ENCODE measurements at regions not wholly inside any gene's neighbourhood (a gene's known extent, or its start where the extent isn't known, plus 50 kb on each side); places are given as distances from the start of the nearest gene placed in this dataset.

DNA sequence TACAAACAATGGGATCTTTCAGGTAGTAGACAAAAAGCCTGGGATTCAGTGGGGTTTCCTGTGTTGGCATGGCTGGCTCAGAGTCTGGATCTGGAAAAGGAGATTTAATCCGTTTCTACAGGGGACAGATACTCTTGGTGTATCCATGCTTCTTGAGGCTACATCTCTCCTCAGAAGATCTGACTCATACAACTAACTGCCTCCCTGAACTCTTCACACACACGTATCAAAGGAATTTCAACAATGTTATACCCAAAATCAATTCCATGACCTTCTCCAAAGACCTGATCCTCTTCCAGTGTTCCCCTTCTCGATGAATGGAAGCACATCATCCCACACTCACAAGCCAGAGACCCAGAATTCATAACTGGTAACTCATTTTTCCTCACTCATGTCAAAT, 435.3 kb upstream of the NBEA start:
- no peak for DNase-seq

DNA sequence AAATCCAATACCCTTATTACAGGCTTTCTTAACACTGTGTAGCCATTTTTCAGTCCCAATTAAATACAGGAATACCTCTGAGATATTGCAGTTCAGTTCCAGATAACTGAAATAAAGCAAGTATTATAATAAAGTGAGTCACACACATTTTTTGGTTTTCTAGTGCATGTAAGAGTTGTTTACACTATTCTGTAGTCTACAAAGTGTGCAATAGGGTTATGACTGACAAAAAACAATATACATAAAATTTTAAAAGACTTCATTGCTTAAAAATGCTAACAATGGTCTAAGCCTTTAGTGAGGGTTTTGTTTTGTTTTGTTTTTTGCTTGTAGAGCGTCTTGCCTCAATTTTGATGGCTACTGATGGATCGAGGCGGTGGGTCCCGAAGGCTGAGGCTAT, 434.4 kb upstream of the NBEA start:
- DNase-seq: no peak

DNA sequence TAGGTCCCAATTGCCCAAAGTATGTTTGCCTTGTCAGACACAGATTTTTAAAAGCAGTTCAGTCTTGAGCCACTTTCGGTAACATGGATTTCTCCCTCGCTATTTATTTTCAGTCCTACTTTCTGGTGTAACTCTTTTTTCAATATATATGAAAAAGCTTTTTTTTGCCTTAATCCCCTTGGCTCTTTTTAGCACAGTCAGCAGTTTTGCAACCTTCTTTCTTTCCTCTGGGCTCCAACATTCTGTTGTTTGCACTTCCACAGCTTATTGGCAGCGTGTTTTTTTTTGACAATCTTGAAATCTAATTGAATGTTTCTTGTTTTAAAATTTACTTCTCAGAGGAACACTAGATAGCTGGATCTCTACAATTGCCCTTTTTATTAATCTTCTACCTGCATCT, 429.3 kb upstream of the NBEA start:
- DNase-seq: no peak

DNA sequence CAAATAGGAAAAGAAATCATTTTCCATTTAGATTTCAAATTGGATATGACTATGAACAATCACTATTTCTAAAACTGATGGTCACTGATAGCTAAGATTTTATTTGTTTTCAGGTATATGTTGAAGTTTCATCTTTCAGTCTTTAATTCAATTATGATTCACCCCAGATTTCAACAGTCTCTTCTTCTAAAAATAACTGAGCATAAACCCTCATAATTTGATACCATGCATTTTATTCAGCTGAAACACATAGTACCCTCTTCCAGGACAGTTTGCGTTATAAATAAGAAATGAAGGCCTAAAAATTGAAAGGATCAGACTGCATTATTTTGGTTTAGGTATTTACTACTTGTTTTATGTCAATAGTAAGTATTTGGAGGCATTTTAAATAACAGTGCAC, 428.5 kb upstream of the NBEA start:
- DNase-seq: no peak

DNA sequence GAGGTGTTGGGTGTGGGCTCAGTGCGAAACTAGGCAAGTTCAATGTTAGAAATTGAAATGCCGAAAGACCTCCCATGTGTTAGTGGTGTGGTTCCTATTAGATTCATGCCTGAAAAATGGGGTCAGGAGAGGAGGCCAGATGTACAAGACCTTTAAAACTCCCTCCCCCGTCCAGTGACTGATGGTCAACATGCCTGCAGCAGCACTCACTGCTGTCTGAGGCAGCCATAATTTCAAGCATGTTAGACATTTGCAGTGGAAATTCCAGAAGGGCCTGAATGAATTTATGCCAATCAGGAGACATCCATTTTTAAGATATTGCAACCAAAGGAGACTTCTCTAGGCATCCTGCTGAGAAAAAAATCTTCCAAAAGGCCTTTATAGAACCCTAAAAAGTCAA, 426.9 kb upstream of the NBEA start:
- DNase-seq: no peak

DNA sequence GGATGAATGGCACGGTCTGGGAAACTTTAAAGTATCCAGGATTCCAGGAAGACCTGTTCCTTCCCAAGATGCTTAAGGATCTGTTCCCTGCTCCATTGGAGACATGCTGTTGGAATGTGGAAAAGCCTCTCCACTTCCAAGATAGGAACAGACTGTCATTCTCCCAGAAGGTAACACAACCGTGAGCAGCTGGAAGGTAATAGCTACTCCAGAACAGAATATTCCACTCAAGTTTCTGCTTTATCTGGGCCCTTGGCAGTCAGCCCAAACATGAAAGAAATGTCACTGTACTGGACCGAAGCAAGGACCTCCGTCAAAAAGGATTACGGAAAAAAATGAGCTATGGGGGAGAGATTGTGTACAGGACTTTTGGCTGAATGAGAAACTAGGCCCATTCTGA, 420.9 kb upstream of the NBEA start:
- DNase-seq: no peak

DNA sequence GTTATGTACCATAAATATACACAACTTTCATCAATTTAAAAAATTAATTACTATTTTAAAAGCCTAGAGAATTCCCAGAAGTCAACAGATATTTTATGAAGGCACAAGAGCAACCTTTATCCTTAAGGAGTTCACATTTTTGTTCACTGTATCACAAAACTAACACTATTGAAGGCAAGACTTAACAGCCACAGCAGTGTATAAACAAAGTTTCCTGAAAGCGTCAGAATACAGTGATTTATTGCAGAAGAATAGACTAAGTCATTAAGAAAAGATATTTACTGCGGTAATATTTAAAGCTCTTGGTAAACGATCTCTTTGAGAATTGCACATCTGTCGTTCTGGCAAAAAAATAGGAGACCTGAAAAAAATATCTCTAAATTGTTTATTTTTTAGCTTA, 419.3 kb upstream of the NBEA start:
- no peak for DNase-seq

DNA sequence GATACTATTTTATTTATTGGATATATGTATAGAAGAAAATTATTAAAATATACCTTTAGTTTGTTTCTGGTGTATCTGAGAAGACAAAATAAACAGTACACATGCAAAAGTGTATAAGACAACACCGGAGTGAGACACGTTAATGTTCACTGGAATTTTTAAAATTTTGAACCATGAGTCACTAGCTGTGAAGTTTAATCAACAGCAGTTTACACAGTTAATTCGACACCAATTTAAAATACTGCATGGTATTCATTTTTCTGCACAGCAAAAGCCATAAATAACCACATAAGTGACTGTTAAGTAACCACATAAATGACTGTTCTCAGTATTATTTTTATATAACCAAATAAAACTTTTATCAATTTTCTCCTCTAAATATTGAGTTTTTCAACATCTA, 418.7 kb upstream of the NBEA start:
- DNase-seq: no peak

DNA sequence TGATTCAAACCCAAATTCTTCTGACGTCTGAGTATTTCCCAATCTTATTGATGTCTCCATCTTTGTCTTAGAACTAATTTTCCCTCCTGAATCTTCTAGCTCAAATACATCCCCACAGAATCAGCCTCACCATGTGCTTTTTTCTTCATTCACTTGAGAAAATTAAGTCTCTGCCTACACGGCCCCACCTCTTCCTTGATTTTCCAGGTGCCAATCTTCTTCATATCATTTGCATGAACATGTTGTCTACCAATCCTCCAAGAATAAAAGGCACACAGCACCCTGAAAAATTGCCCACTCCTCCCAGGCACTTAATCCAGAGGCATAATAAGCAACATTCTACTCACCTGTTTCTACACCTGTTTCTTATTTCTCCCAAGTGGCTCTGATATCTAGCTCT, 408.1 kb upstream of the NBEA start:
- DNase-seq: no peak

DNA sequence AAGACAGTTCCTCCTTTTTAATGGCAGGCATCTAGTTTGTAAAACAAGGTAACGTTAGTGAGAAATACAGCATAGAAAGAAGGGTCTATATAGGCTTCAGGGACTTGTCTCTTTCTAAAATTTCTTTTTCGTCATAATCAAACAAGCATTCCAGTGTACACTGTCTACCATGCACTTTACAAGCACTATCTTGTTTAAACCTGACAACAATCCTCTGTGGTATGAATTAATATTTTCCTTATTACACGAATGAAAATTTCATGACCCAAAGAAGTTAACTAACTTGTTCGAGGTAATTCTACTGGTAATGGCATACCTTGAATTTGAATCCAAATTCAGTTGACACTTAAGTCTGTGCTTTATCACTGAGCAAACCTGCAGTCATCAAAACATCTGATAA, 399.7 kb upstream of the NBEA start:
- DNase-seq: no peak

DNA sequence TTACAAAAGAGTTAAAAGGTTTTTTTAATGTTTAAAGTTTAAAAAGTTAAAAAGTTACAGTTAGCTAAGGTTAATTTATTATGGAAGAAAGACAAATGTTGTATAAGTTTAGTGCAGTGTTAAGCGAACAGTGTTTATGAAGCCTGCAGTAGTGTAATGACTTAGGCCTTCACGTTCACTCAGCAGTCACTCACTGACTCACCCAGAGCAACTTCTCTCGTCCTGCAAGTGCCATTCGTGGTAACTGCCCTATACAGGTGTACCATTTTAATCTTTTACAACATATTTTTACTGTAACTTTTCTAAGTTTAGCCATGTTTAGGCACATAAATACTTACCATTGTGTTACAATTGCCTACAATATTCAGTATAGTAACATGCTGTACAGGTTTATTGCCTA, 398.2 kb upstream of the NBEA start:
- no peak for DNase-seq

DNA sequence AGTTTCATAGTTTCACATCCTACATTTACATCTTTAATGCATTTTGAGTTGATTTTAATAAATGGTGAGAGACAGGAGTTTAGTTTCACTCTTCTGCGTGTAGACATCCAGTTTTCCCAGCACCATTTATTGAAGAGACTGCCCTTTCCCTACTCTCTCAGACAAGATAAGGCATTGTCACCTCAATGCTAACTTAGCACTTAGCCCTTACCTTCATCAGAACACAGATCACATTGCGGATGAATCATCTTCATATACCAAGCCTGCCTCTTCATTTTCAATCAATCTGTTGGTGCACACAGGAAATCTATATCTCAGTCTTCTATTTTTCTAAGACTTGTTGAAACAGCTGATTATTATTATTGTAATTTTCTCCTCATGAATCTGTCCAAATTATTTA, 396.6 kb upstream of the NBEA start:
- no peak for DNase-seq

DNA sequence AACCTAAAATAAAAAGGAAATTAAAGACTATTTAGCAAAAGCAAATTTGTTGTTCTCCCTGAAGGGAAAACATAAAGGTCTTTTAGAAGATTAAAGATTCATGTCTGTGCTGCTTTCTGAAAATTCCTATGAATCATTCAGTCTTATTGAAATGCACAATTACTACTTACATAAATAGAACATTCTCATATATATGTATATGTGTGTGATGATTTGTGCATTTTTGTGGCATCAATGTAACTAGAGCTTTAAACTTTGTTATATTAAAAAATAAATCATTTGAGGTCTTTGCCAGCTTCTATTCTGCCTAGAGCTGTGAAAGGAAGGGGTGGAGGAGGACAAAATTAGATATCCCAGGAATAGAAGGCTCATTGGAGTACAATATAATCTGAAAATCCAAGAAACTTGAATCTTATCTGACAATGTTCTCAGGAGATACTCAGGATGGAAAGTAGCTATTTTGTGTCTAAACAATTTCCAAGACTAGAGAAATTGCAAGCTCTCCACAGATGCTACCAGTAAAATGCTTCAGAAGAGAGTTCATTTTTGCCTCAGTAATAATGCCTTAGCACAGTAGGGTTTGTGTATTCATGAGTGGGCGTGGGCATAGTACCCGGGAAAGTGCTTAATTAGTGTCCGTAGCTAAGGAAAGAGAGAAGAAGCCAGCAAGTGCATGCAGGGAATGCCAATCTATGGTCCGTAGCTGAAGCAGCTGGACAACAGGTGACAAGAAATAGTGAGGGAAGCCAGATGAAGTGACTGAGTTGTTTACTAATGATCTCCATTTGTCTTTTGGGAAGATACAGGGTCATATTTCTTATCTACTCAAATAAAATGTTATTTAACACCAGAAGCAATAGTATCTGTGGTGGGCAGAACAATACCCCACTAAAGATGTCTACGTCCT, 395.5 kb upstream of the NBEA start:
- no peak for DNase-seq

DNA sequence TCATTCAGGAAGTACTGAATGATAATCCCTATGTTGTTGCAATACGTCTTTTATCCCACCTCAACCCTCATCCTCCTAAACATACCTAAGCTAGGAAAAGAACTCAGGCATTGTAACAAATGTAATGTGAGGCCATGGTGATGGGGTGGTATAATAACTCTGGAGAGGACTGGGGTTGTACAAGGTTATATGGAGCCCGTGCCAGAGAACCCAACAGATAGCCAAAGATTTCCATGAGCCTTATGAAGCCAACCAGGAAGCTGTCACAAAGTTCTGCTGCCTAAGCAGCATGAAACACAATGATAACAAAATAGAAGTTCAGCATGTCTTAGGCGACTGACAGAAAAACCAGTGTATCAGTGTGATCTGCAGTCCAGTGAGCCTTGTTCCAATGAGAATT, 394.1 kb upstream of the NBEA start:
- DNase-seq: no peak

DNA sequence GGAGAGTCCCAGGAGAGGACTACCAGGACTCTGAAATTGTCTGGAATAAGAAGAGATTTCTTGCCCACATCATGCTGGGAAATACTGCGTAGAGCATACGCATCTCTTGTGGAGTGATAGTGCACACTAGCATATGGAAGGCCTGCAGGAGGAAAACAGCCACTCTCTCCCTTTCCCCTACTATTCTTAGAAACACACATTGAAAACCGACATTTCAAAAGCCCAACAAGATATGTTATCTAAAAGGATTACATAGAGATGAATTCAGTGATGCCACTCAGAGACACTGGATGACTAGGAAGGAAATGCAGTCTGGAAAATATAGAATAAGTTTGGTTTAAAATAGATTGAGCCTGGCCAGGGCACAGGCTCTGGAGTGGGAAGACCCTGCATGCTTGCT, 388.7 kb upstream of the NBEA start:
- no peak for DNase-seq

DNA sequence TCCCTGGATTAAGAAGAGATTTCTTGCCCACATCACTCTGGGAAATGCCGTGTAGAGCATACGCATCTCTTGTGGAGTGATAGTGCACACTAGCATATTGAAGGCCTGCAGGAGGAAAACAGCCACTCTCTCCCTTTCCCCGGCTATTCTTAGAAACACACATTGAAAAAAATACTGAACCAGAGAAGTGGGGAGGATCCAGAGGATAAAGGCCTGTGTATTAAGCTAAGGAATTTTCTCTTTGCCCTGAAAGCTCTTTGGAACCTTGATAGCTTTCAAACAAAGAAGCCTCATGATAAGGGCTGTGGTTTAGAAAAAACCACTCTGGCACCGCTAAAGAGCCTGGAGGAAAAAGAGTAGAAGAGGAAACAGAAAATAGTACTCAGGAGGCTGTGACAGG, 386.1 kb upstream of the NBEA start:
- DNase-seq: no peak

DNA sequence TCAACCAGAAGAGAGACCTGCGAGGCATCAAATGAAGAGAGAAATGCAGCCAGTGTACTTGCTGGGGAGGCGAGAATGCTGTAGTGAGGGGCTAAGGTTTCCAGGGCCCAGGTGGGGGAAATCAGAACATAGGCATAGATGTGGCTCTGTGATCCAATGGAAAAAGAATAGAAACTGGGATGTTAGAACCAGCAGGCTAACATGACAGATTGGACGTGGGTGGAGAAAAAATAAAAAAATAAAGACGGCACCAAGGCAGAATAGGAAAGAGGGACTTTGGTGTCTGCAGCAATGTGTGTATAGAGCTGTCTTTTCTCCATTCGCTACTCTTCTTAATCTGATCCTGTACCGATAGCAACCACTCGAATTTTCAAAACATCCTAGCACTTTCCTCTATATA, 381.0 kb upstream of the NBEA start:
- no peak for DNase-seq

DNA sequence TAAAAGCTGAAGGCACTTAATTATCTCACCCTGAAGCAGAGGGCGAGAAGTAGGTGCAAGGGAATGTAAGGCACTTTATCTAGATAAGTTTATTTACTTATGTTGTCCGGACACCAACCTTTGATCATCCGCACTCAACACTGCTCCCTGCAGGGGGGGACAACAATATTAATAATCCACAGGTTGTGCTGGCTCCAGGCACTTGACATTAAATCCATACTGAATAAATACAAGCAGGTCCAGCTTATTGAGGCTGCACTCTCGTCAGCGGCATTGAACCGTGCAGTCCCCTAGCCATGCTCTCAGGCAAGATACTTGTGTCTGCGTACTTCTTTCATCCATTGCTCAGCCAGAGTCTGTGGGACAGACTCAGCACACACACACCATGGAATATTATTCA, 374.5 kb upstream of the NBEA start:
- no peak for DNase-seq

DNA sequence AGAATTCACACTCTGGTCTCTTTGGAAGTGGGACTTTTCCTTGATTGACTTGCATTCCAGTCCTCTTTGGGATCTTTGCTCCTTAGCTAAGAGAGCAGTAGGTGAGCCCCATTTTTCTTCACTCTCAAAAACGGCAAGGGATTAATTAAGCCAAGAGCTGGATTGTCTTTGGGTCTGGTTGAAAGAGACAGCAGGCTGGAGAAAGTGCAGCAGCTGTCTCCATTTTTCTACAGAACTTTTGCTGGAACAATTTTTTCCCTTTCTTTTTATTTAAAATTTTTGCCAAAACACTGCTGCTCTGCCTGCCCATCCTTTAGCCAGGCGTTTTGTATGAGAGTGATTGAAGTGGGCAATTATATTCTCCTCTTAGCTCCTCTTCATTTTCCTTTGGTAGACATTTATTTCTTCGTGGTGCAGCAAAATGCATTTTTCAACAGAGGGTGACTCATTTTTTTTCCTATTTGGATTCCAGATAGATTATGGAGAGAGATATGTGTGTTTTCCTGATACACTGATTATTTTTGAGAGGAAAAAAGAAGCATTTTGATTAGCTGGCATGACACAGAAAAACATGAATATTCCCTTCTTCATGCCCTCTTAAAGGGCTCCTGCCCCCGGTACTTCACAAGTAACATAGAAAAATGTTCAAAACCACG, 371.2 kb upstream of the NBEA start:
- DNase-seq: no peak

DNA sequence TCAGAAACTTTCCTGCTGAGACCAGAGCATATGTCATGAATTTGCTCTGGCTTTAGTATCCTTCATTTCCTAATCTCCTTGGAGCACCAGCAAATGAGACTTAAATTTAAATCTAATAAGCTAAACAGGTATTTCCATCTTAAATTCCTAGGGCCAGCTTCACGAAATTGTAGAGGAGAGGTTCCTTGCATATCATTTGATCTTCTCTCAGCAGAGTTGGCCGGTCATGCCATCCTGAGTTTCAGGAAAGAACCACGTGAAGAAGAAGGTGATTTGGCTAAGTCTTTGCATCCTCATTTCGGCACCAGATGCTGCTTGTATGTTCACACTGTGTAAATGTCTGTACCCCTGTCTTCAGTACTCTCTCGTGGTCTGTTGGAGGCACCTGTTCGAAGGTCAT, 370.4 kb upstream of the NBEA start:
- DNase-seq: no peak

DNA sequence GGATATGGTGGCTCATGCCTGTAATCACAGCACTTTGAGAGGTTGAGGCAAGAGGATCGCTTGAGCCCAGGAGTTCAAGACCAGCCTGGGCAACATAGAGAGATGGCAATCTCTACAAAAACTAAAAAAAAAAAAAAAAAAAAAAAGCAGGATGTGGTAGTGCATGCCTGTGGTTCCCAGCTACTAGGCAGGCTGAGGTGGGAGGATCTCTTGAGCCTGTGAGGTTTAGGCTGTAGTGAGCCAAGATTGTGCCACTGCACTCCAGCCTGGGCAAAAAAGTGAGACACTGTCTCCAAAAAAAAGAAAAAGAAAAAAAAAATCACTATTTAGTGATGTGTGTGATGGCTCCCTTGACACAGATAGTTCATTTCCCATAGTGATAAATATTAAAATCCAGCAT, 365.0 kb upstream of the NBEA start:
- no peak for DNase-seq

DNA sequence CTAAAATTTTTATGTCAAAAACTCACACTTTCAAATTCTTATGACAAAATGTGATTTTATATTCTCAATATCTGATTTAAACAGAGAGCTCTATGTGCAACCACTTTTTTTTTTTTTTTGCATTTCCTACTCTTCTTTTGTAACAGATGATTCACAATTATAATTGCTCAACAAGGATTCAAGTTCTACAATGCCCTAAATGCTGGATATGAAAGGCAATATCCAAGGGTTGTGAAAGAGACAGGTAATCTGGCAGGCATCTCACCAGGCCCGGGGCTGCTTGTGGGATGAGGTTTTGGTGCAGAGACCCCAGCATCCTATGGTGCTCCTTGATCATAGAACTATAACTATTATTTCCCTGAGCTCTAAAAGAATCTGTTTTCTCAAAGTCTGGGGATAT, 363.6 kb upstream of the NBEA start:
- no peak for DNase-seq

DNA sequence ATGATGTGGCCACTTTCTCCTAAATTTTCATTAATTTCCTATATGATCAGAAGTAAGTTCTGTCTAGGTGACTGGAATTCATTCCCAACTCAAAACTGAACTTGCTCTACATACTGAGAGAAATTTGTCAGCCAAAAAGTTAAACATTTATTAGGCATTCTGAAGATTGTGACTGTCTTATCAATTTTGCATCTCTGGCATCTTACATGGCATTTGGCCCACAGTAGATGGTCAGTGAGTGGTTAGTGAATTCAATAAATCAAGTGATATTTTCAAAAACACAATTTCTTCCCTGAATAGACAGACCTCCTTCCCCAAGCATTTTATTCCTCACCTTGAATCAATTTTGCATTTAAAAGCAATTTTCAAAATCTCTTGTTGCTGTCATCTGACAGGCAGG, 363.2 kb upstream of the NBEA start:
- no peak for DNase-seq

DNA sequence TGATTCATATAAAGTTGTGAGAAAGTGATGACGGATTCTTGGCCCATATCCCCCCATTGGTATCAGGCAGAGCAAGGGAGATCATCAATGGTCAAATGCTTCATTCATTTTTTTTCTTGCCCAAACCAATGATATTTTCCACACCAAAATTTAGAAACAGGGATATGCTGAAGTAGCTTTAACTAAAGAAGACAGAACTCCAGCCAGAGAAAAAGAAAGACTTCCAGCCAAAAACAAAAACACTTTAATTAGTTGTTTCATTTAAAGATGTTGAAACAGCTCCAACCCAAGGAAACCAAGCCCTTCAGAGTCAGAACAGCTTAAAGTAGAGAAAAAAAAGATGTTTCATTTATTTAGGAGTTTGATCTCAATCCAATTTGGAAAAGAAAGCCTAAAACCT, 358.9 kb upstream of the NBEA start:
- no peak for DNase-seq

DNA sequence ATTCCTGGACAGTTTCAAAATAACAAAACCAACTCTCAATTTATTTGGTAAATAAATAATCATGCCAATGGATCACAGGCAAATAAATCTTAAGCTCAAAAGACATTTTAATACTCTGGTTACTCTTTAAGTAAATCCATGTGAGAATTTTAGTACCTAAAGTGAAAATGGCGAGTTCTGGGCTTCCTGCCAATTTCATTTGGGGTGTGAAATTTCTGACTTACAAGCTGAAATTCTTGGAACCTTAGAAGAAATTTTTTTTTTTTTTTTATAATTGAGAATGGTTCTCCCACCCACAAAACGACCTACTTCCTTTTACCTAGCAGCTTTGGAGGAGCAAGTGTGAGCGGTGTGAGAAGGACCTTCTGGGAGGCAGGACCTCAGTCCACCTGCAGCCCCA, 354.5 kb upstream of the NBEA start:
- no peak for DNase-seq
